ENCODE measurements at regions not wholly inside any gene's neighbourhood (a gene's known extent, or its start where the extent isn't known, plus 50 kb on each side); places are given as distances from the start of the nearest gene placed in this dataset.
"Not testable (repeated sequence)": the region's sequence is repeated elsewhere in the genome, so short reads cannot be mapped to it uniquely, and the experiment has no call there.

GRCh38 chr13:103605546-103606326 is 539.5 kb upstream of the SLC10A2 start:
- Histone ChIP-seq H3K27me3 (no peaks in the 10 kb centered on the region), H3K36me3 (no peaks in the 10 kb centered on the region)

GRCh38 chr13:103599870-103600269 is 533.7 kb upstream of the SLC10A2 start:
- H3K27me3 ChIP-seq; H3K4me1 ChIP-seq (ENCODE audit: low read depth); DNase-seq (ENCODE audit: low read depth in 1 of 2, low spot score in 1 of 2); H3K4me3 ChIP-seq; H3K9me3 ChIP-seq (ENCODE audit: low read depth); H3K36me3 ChIP-seq; H3K27ac ChIP-seq: not testable (repeated sequence)

More at GRCh38 chr13:103605546-103606326, 539.5 kb upstream of the SLC10A2 start:
- no peak for DNase-seq (ENCODE audit: low read depth in 1 of 2, low spot score in 1 of 2)
- H3K9me3 ChIP-seq (ENCODE audit: low read depth) = no peaks in the 10 kb centered on the region
- H3K4me3 ChIP-seq = no peak overlapping the region
- no peak overlapping the region for H3K27ac ChIP-seq
- TF ChIP-seq, protein P1, sequence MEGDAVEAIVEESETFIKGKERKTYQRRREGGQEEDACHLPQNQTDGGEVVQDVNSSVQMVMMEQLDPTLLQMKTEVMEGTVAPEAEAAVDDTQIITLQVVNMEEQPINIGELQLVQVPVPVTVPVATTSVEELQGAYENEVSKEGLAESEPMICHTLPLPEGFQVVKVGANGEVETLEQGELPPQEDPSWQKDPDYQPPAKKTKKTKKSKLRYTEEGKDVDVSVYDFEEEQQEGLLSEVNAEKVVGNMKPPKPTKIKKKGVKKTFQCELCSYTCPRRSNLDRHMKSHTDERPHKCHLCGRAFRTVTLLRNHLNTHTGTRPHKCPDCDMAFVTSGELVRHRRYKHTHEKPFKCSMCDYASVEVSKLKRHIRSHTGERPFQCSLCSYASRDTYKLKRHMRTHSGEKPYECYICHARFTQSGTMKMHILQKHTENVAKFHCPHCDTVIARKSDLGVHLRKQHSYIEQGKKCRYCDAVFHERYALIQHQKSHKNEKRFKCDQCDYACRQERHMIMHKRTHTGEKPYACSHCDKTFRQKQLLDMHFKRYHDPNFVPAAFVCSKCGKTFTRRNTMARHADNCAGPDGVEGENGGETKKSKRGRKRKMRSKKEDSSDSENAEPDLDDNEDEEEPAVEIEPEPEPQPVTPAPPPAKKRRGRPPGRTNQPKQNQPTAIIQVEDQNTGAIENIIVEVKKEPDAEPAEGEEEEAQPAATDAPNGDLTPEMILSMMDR (IDR thresholded peaks at IDR 0.05; ENCODE audit: low read depth, low read length) = no peak
- peaks cover 1% of the 10 kb centered on the region for H3K4me1 ChIP-seq (ENCODE audit: low read depth)

GRCh38 chr13:103598671-103599070 is 532.5 kb upstream of the SLC10A2 start:
- Histone ChIP-seq H3K4me1 (ENCODE audit: low read depth) (peaks cover 5% of the 10 kb centered on the region), H3K27ac (no peak overlapping the region), H3K36me3 (no peaks in the 10 kb centered on the region), H3K9me3 (ENCODE audit: low read depth) (no peaks in the 10 kb centered on the region), H3K4me3 (no peak overlapping the region), H3K27me3 (no peaks in the 10 kb centered on the region)
- DNase-seq (ENCODE audit: low read depth in 1 of 2, low spot score in 1 of 2) = no peak
- TF ChIP-seq, protein P1 (IDR thresholded peaks at IDR 0.05; ENCODE audit: low read depth, low read length) = no peak

- no peak overlapping the region for H3K4me3 ChIP-seq
- H3K4me1 ChIP-seq (ENCODE audit: low read depth) = no peaks in the 10 kb centered on the region
- TF ChIP-seq, protein P1 (IDR thresholded peaks at IDR 0.05; ENCODE audit: low read depth, low read length) = no peak
- H3K9me3 ChIP-seq (ENCODE audit: low read depth) = no peaks in the 10 kb centered on the region
- DNase-seq (ENCODE audit: low read depth in 1 of 2, low spot score in 1 of 2) = no peak
- H3K27me3 ChIP-seq = no peaks in the 10 kb centered on the region
- H3K36me3 ChIP-seq = no peaks in the 10 kb centered on the region
- no peak overlapping the region for H3K27ac ChIP-seq
Measured at GRCh38 chr13:103573446-103573845, 507.2 kb upstream of the SLC10A2 start.

DNA sequence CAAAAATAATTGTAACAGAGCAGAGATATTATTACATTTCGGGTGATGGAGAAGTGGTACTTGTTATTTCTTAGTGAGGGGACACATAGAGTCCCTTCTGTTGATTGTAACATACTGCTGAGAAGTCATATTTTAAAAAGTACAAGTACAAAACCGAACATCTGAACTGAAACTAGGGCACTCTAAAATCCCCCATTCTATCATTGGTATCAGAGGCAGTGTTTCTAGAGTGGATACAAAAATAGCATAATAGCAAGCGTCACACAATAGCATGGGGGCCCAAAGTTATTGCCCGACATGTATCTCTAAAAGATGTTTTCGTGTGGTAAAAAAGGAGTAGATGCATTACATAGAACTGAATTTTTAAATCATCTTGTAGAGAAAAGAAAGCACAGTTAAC is 502.1 kb upstream of the SLC10A2 start:
- DNase-seq (ENCODE audit: low read depth in 1 of 2, low spot score in 1 of 2) = no peak
- Histone ChIP-seq H3K27ac (no peak overlapping the region), H3K4me3 (no peak overlapping the region), H3K36me3 (no peaks in the 10 kb centered on the region), H3K4me1 (ENCODE audit: low read depth) (no peaks in the 10 kb centered on the region), H3K9me3 (ENCODE audit: low read depth) (no peaks in the 10 kb centered on the region), H3K27me3 (no peaks in the 10 kb centered on the region)
- TF ChIP-seq, protein P1 (IDR thresholded peaks at IDR 0.05; ENCODE audit: low read depth, low read length) = no peak

GRCh38 chr13:103557878-103558277 is 491.7 kb upstream of the SLC10A2 start:
- no peak for DNase-seq (ENCODE audit: low read depth in 1 of 2, low spot score in 1 of 2)
- Histone ChIP-seq H3K36me3 (no peaks in the 10 kb centered on the region), H3K4me1 (ENCODE audit: low read depth) (no peaks in the 10 kb centered on the region), H3K4me3 (no peak overlapping the region), H3K27me3 (no peaks in the 10 kb centered on the region), H3K9me3 (ENCODE audit: low read depth) (no peaks in the 10 kb centered on the region), H3K27ac (no peak overlapping the region)
- TF ChIP-seq, protein P1 (IDR thresholded peaks at IDR 0.05; ENCODE audit: low read depth, low read length) = no peak

All from cardiac muscle cell (in vitro differentiated cells and primary cell).